GM21390 (cell line): ENCODE measurements at regions not wholly inside any gene's neighbourhood (a gene's known extent, or its start where the extent isn't known, plus 50 kb on each side); places are given as distances from the start of the nearest gene placed in this dataset.

Experiments
- ATAC-seq: cut with Tn5 transposase; IDR thresholded peaks from one replicate; pipeline ENCODE4 v1.9.1; 2021; ENCODE audit not compliant: unreplicated experiment

- no peak for ATAC-seq
These were observed 1295.1 kb upstream of the PCDH20 start for GRCh38 chr13:62710787-62711186.

- no peak for ATAC-seq
These were observed 1290.4 kb upstream of the PCDH20 start for GRCh38 chr13:62706048-62706447.

GRCh38 chr13:62704875-62705274, 1289.2 kb upstream of the PCDH20 start:
- ATAC-seq, result no peak

- no peak for ATAC-seq
These were observed 1286.9 kb upstream of the PCDH20 start for GRCh38 chr13:62702502-62702901.

- ATAC-seq, result no peak
These were observed 1282.1 kb upstream of the PCDH20 start for GRCh38 chr13:62697701-62698100.

- ATAC-seq, result no peak
These were observed 1280.8 kb upstream of the PCDH20 start for GRCh38 chr13:62696490-62696889.

GRCh38 chr13:62687732-62688131, 1272.1 kb upstream of the PCDH20 start:
- no peak for ATAC-seq

- ATAC-seq, result no peak
These were observed 1268.7 kb upstream of the PCDH20 start for GRCh38 chr13:62684359-62684758.

- no peak for ATAC-seq
These were observed 1267.1 kb upstream of the PCDH20 start for GRCh38 chr13:62682788-62683187.

- no peak for ATAC-seq
These were observed 1262.4 kb upstream of the PCDH20 start for GRCh38 chr13:62678039-62678438.

GRCh38 chr13:62663767-62664166, 1248.1 kb upstream of the PCDH20 start:
- ATAC-seq, result no peak

GRCh38 chr13:62659365-62659764, 1243.7 kb upstream of the PCDH20 start:
- no peak for ATAC-seq

- ATAC-seq, result no peak
These were observed 1237.7 kb upstream of the PCDH20 start for GRCh38 chr13:62653371-62653770.

- peak; percentile 70 for ATAC-seq
These were observed 1228.3 kb upstream of the PCDH20 start for GRCh38 chr13:62643799-62644524.

- no peak for ATAC-seq
These were observed 1227.4 kb upstream of the PCDH20 start for GRCh38 chr13:62643007-62643483.

GRCh38 chr13:62635161-62635560, 1219.5 kb upstream of the PCDH20 start:
- ATAC-seq, result no peak

GRCh38 chr13:62633448-62633847, 1217.8 kb upstream of the PCDH20 start:
- no peak for ATAC-seq

- no peak for ATAC-seq
These were observed 1216.0 kb upstream of the PCDH20 start for GRCh38 chr13:62631619-62632018.

GRCh38 chr13:62631124-62631523, 1215.5 kb upstream of the PCDH20 start:
- no peak for ATAC-seq

- no peak for ATAC-seq
These were observed 1214.0 kb upstream of the PCDH20 start for GRCh38 chr13:62629618-62630017.

- ATAC-seq, result no peak
These were observed 1211.6 kb upstream of the PCDH20 start for GRCh38 chr13:62627226-62627625.

GRCh38 chr13:62626771-62627170, 1211.1 kb upstream of the PCDH20 start:
- ATAC-seq, result no peak
